ENCODE measurements at regions not wholly inside any gene's neighbourhood (a gene's known extent, or its start where the extent isn't known, plus 50 kb on each side); places are given as distances from the start of the nearest gene placed in this dataset.

GRCh38 chr2:65562890-65563289 is 130.5 kb upstream of the SPRED2 start:
- H3K9me3 ChIP-seq (ENCODE audit: severe bottlenecking): no peaks in the 10 kb centered on the region
- H3K4me3 ChIP-seq (ENCODE audit: severe bottlenecking): no peak overlapping the region
- no peak for TF ChIP-seq CTCF (IDR thresholded peaks at IDR 0.05; ENCODE audit: poor library complexity, severe bottlenecking)
- H3K27ac ChIP-seq (ENCODE audit: poor library complexity, severe bottlenecking): no peak overlapping the region
- peaks cover 10% of the 10 kb centered on the region for H3K4me1 ChIP-seq (ENCODE audit: insufficient read depth, poor library complexity, severe bottlenecking)
- ATAC-seq (ENCODE audit: low read depth) (no peak), DNase-seq (ENCODE audit: low spot score) (no peak)
- no peaks in the 10 kb centered on the region for H3K36me3 ChIP-seq (ENCODE audit: low read depth)
- no peaks in the 10 kb centered on the region for H3K27me3 ChIP-seq (ENCODE audit: insufficient read depth, poor library complexity, severe bottlenecking)

- H3K9me3 ChIP-seq (ENCODE audit: severe bottlenecking): no peaks in the 10 kb centered on the region
- H3K27ac ChIP-seq (ENCODE audit: poor library complexity, severe bottlenecking): no peak overlapping the region
- H3K36me3 ChIP-seq (ENCODE audit: low read depth): no peaks in the 10 kb centered on the region
- no peak for ATAC-seq (ENCODE audit: low read depth)
- DNase-seq (ENCODE audit: low spot score): no peak
- no peaks in the 10 kb centered on the region for H3K27me3 ChIP-seq (ENCODE audit: insufficient read depth, poor library complexity, severe bottlenecking)
- H3K4me1 ChIP-seq (ENCODE audit: insufficient read depth, poor library complexity, severe bottlenecking): no peaks in the 10 kb centered on the region
- no peak overlapping the region for H3K4me3 ChIP-seq (ENCODE audit: severe bottlenecking)
- no peak for TF ChIP-seq CTCF (IDR thresholded peaks at IDR 0.05; ENCODE audit: poor library complexity, severe bottlenecking)
Measured at GRCh38 chr2:65558743-65559142, 126.3 kb upstream of the SPRED2 start.

GRCh38 chr2:65557616-65558573 is 125.5 kb upstream of the SPRED2 start:
- Histone ChIP-seq H3K4me1 (ENCODE audit: insufficient read depth, poor library complexity, severe bottlenecking) (no peaks in the 10 kb centered on the region), H3K9me3 (ENCODE audit: severe bottlenecking) (no peaks in the 10 kb centered on the region), H3K36me3 (ENCODE audit: low read depth) (no peaks in the 10 kb centered on the region), H3K4me3 (ENCODE audit: severe bottlenecking) (no peak overlapping the region), H3K27ac (ENCODE audit: poor library complexity, severe bottlenecking) (no peak overlapping the region), H3K27me3 (ENCODE audit: insufficient read depth, poor library complexity, severe bottlenecking) (no peaks in the 10 kb centered on the region)
- DNase-seq (ENCODE audit: low spot score) (no peak), ATAC-seq (ENCODE audit: low read depth) (no peak)
- TF ChIP-seq CTCF (IDR thresholded peaks at IDR 0.05; ENCODE audit: poor library complexity, severe bottlenecking): no peak

DNA sequence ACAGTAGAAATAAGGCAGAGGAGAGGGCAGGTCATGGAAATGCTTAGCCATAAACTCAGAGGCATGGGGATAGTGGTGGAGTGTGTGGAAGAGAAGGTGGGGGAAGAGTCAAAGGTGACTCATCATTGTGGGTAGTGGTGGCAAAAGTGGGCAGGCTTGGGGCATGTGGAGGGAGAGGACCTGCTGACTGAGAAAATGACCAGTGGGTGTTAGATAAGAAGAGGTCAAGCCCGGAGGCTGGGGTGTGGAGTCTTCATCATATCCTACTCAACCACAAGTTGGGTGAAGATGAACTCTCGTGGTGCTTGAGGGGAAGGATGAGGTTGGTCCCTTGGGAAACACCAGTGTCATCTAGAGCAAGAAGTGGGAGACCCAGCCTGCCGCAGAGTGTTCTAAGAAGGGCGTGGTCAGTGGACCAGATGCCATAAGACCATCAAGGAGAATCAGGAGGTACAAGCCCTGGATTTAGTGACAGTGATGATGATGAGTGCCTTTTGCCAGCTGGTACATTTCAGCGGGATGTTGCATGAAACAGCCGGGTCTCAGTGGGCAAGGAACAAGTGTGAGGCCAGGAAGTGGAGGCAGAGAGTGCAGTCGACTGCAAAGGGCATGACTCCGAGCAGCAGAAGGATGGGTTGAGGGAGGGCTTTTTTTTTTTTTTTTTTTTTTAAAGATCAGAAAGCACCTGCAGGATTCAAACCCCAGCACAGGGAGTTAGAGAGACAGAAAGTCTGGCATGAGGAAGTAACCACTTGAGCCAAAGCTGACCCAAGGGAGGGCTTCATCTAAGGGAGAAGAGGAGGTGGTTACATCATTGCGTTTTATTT is 122.6 kb upstream of the SPRED2 start:
- H3K4me1 ChIP-seq (ENCODE audit: insufficient read depth, poor library complexity, severe bottlenecking): no peaks in the 10 kb centered on the region
- ATAC-seq (ENCODE audit: low read depth) (peak; percentile 48; the same call in 1 of the 3 replicates), DNase-seq (ENCODE audit: low spot score) (no peak)
- no peaks in the 10 kb centered on the region for H3K9me3 ChIP-seq (ENCODE audit: severe bottlenecking)
- no peak overlapping the region for H3K4me3 ChIP-seq (ENCODE audit: severe bottlenecking)
- H3K36me3 ChIP-seq (ENCODE audit: low read depth): no peaks in the 10 kb centered on the region
- TF ChIP-seq CTCF (IDR thresholded peaks at IDR 0.05; ENCODE audit: poor library complexity, severe bottlenecking): no peak
- no peaks in the 10 kb centered on the region for H3K27me3 ChIP-seq (ENCODE audit: insufficient read depth, poor library complexity, severe bottlenecking)
- H3K27ac ChIP-seq (ENCODE audit: poor library complexity, severe bottlenecking): no peak overlapping the region

Data from RWPE2 (cell line).